IPS DF 19.7 (cell line): ENCODE measurements at regions not wholly inside any gene's neighbourhood (a gene's known extent, or its start where the extent isn't known, plus 50 kb on each side); places are given as distances from the start of the nearest gene placed in this dataset.
"Not testable (repeated sequence)": the region's sequence is repeated elsewhere in the genome, so short reads cannot be mapped to it uniquely, and the experiment has no call there.

Experiments
- DNase-seq: peaks from one replicate; pipeline ENCODE4 v3.0.0-alpha.2; 2013; ENCODE audit warnings: low read depth, low spot score

DNA sequence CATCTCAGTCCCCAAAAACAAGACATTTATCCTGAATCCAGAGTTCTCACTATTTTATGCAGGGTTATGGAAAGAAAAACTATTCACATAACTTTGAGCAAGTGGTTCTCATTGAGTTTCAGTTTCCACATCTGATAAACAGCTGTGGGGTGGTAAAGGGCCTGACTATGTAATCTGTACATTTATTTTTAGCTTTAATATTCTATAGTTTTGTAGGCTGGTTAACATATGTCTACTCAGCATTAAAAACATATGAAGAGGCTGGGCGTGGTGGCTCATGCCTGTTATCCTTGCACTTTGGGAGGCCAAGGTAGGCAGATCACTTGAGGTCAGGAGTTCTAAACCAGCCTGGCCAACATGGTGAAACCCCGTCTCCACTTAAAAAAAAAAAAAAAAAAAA is 301.5 kb upstream of the CCNG1 start:
- DNase-seq, result no peak

DNA sequence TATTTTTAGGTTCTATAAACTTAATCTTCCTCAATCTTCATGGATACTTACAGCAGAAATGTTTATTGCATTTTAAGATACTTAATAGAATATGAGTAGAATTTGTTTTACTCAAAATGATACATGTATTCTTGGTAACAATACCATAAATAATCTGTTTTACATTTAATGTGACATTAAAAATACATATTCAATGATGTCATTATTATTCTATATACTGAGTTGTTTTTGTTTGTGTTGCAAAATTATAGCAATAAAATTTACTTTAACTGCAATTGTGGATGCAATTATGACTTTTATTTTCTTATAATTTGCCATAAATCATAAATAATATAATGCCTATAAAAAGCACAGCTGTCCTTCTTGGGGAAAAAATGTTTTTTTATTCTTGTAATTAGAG is 275.9 kb upstream of the CCNG1 start:
- DNase-seq, result no peak

DNA sequence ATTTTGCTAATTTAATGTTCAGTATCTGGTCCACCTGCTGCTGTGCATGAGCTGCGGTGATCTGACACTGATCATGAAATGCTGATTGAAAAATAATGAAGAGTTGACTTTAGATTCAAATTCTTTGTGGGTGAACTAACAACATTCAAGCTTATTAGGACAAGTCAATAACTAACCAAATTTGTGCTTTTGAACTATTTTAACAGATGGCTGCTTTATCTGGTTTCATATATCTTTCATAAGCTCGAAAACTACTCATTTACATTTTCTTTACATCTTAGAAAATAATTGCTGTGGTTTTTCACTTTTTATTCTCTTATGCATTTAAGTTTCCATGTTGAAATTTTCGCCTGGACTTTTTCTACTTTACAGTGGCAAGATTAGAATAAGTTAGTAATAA is 274.8 kb upstream of the CCNG1 start:
- DNase-seq, result no peak

DNA sequence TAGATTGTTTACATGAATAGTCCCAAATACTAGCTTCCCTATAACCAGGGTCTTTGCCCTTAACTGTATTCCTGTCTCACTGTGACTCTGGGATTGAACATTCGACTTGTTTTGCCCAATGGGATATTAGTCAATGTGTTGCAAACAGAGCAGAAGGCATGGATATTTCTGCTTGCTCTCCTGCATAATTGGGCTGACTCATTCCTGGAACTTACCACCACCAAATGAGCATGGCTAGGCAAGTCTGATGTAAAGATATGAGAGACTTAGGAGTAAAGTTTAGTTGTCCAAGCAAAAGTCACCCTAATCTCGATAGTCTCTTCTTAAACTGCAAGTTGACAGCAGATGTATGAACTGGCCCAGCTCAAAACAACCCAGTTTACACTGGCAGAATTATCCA is 273.5 kb upstream of the CCNG1 start:
- no peak for DNase-seq

DNA sequence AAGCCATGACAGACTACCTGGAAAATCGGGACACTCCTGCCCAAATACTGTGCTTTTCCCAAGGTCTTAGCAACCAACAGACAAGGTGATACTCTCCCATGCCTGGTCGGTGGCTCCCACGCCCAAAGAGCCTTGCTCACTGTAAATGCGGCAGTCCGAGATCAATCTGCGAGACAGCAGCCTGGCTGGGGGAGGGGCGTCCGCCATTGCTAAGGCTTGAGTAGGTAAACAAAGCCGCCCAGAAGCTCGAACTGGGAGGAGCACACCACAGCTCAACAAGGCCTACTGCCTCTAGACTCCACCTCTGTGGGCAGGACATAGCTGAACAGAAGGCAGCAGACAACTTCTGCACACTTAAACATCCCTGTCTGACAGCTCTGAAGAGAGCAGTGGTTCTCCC is 272.1 kb upstream of the CCNG1 start:
- DNase-seq, result no peak

DNA sequence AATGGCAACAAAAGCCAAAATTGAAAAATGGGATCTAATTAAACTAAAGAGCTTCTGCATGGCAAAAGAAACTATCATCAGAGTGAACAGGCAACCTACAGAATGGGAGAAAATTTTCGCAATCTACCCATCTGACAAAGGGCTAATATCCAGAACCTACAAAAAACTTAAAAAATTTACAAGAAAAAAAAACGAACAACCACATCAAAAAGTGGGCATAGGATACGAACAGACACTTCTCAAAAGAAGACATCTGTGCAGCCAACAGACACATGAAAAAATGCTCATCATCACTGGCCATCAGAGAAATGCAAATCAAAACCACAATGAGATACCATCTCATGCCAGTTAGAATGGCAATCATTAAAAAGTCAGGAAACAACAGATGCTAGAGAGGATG is 267.2 kb upstream of the CCNG1 start:
- not testable (repeated sequence) for DNase-seq

DNA sequence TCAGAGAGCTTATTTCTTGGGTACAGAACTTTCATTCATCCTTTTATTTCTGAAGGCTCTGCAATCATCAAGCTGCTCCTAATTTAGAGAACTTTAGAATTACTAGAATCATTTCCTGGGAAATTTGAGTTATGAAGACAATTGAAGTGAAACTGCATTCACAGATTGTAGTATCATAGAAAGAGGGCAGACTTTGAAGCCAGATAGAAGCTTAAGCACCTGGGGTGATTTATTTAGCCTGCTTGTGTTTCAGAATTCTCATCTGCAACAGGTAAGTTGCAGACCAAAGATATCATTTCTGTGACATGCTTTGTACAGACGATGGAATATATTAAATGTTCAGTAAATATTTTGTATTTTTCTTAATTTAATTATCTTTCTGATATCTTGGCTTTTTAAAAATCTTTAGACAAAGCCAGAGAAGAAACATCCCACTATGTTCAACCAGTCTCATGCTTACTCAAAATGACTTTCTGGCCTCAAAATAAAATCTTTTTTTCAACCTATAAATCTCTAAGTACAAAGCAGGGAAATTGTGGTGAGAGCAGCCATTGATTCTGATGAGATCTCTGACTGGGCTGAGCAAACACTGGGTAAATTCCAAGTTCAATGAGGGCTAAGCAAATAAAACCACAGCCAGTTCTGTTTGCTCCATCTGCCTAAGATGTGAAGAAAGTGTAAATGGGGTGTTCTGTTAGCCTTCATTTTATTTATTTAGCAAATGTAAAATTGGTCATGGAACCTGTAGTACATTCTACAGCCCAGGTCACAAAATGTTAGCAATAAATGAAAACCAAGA is 264.7 kb upstream of the CCNG1 start:
- DNase-seq, result no peak

DNA sequence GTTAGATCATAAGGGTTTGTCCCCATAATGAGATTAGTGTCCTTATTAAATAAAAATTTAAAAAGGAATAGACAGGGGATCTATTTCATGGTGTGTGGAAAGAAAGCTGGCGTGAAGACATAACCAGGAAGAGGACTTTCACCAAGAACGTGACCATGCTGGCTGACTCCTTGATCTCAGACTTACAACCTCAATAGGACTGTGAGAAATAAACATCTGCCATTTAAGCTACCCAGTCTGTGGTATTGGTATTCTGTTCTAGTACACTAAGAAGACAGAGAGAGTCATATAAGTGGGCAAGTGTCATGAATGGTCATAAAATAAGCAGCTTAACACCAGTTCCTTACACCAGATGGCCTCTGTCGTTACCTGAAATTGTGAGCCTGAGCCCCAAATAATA is 259.4 kb upstream of the CCNG1 start:
- DNase-seq, result no peak

DNA sequence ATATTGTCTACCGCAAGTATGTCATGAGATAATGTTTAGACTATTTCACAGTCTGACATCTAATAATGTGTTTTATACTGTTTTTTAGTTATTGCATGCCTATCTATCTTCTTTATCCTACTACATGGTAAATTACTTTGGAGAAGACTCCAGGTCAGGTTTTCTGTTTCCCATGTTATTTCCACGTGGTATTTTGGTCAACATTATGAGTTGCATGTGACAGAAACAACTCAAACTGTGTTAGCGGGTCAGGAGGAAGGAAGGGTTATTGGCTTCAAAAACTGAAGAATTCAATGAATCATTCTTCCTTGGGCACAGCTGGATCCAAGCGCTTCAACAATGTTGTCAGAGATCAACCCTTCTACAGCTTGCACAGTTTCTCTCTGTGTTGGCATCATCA is 252.1 kb upstream of the CCNG1 start:
- DNase-seq, result no peak

DNA sequence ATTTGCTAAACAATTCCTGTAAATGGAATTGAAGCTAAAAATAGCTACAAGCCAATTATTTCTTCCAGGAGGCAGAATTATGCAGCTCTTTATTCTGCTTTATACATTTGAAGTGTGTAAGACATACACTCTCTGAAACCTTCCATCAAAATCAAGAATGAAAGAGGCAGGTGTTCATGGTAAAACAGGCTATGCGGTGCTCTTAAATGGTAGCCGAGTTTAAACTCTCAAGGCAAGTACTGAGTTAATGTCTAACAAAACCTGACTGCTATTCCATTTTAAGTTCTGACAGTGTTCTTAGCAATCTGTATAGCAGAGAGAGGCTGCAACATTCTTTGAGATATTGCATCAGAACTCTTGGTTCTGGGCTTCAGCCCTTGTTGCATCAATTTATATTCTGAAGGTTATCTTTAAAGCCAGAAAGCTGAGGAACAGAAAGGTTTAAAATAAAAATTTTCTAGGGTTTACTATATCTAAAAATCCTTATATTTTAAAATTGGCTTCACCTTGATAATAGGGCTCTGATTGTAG is 248.3 kb upstream of the CCNG1 start:
- DNase-seq, result no peak

DNA sequence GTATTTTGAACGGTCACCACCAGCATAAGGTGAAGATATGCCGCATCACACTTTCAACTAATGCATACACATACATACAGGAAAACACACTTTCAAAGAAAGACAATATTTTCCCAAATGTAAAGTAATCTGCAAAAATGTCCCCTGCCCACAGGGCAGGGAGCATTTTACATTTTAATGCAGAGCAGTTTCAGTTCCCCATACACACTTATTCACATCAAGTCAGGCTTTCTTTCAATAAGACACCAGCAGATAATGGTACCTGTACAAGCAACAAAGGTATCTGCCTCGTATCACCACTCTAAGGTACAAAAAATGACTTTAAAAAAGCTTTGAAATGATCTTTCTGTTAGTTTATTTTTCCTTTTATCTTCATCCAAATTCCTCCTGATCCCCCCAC is 247.1 kb upstream of the CCNG1 start:
- DNase-seq, result no peak

DNA sequence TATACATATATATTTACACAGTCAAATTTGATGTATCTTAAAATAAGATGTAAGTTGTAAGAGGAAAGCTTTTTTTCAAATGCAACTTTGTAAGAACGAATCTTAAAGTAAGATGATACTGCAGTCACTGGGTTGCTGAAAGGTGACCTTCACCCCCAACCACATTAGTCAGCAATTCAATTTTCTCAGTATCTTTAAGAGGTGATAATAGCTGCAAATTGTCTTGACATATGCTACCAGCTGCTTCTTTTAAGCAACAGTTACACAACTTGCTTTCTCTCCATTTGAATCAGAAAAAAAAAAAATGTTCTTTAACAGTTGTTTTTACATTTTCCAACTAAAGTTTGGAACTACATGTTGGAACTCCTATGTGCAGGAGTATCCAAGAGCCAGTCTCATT is 246.6 kb upstream of the CCNG1 start:
- no peak for DNase-seq

DNA sequence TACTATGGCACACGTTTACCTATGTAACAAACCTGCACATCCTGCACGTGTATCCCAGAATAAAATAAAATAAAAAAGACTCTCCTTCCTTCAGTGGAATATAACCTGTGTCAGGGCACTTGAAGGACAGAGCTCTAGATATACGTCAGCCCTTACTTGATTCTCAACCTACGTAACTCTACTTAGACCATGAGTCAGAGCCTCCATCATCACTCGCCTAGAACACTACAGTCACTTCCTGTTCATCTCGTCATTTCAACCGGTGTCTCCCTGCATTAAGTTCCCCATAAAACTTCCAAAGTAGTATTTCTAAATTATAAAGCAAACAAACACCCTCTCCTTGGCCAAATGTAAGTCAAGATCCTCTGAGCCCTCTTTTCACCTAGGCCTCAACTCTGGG is 243.5 kb upstream of the CCNG1 start:
- DNase-seq, result no peak

DNA sequence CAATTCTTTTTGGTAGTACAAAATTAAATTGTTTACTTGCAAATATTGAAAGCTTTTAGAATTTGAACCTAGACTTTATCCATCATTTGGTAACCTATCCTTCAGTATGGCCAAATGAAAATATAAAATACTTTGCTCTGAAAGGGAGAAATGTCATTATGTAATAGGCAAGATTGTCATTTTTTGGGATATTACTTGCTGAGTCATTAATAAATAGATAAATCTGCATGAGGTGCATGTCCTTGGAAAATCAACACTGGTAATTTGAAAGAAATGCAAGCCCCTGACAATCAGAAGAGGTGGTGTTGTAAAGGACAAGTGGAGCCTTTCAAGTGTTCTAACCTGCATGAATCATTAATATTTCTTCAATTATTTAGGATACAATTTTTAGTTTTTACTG is 231.8 kb upstream of the CCNG1 start:
- no peak for DNase-seq

DNA sequence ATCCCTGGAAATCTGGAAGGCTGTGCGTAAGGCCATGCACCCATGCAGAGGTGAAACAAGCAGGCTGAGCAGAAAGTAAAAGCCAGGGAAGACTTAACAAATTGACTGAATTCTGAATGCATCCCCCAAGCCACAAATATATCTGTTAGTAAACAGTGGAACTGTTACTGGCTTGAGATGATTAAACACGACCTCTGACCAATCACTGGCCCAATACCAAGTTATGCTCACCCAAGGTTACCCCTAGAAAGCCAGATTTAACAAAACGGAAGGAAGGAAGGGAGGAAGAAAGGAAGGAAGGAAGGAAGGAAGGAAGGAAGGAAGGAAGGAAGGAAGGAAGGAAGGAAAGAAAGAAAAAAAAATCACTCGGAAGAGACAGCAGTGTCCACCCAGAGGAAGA is 215.8 kb upstream of the CCNG1 start:
- DNase-seq, result no peak

DNA sequence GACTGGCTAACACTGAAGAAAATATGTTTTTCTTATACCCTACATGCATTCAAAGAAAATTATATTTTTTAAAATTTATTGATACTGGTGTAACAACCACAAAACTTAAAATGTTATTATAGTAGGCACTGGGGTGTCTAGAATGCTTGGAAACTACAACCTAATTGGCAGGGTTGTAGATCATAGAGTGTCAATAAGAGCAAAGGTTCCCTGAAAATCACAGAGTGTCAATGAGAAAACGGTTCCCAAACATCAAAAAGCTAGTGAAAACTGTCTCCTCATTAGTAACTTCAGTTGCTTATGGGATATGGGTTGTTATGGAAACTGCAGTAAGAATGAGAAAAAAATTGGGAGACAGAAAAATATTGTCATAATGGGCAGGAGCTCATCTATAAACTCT is 214.4 kb upstream of the CCNG1 start:
- DNase-seq, result no peak

DNA sequence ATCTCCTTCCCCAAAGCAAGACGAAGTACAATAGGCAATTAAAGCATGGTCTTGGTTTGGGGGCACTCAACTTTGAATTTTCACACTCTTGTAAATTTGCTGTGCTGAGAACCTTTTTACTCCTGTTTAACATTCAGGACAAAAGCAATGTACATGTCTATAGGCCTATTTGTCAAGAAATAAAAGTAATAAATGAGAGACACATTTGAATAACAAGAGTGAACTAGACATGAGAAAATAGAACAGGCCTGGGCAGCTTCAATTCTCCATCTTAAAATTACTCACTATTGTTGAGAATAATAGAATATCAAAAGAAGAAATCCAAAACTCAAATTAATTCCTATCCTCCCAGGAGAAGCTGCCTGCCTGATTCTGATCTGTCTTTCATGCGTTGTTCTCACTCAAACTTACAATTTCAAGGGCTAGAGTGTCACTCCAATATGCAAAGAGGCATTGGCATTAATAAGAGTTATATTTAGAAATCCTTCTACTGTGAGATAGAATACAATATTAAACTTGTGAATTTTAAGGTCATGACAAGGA is 192.9 kb upstream of the CCNG1 start:
- DNase-seq, result no peak

DNA sequence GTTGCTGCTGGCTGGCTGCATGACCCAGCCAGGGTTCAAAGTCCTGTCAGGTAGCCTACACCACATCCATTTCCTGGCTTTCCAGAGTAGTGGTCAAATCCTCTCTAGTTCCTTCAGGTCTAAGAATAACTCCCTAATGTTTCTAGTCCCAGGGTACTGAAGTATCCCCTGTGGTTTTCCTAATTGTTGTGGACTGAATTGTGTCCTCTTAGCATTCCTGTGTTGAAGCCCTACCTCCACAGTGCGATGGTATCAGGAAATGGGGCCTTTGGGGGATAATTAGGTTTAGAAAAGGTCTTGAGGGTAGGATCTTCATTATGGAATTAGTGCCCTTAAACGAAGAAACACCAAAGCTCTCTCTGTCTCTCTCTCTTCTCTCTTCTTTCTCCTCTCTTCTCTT is 191.8 kb upstream of the CCNG1 start:
- no peak for DNase-seq

DNA sequence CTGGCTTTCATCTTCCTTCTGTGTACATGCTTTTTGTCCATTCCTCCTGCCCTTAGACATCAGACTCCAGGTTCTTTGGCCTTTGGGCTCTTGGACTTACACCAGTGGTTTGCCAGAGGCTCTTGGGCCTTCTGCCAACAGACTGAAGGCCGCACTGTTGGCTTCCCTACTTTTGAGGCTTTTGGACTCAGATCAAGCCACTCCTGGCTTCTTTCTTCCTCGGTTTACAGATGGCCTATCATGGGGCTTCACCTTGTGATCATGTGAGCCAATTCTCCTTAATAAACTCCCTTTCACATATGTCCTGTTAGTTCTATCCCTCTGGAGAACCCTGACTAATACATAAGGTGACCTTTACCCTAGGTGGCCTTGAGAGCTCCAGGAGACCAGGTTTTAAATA is 189.1 kb upstream of the CCNG1 start:
- DNase-seq, result no peak

DNA sequence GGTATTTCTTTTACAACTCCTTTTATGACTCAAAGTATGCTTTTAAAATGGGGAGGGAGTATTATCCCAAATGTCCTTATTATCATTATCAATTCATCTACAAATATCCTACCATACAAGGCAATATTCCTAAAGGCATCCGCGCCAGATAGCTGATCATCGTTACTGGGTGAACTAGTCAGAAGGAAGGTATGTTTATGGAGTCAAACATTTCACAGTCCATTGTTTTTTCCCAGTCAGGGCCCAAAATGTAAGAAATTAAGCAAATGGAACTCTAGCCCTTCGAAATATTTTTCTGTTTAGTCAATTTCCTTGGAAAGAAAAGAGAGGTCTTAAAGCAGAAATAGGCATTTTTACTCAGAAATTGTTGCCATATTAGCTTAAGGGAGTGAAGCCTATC is 188.5 kb upstream of the CCNG1 start:
- no peak for DNase-seq

DNA sequence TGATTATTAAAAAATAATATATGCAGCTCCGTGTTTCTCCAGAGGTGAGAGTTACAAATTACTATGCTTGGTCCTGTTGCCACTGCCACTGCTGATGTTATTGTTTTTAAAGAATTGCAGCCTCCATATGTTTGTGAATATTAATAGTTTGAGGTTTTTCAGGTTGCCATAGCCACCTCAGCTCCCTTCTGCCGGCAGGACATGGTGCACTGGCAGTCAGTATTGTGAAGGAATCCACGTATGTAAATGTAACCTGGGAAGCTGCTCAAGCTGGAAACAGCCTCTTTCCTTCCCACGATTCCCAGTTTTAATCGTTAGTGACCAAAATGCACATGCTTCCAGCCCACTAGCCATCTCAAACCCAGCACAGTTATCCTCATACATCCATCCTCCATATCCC is 184.4 kb upstream of the CCNG1 start:
- no peak for DNase-seq

DNA sequence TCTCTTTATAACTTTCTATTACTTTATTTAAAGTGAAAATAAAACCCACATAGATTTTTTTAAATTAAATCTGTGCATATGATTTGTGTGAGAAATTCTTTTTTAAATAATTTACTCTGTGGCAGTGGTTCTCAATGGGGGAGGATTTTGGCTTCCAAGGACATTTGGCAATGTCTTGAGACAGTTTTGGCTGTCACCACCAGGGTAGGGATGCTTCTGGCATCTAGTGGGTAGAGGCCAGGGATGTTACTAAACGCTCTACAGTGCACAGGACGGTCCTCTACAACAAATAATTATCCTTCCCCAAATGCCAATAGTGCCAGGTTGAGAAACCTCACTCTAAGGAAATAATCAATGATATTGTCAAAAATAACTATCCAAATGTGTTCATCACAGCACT is 177.9 kb upstream of the CCNG1 start:
- no peak for DNase-seq

DNA sequence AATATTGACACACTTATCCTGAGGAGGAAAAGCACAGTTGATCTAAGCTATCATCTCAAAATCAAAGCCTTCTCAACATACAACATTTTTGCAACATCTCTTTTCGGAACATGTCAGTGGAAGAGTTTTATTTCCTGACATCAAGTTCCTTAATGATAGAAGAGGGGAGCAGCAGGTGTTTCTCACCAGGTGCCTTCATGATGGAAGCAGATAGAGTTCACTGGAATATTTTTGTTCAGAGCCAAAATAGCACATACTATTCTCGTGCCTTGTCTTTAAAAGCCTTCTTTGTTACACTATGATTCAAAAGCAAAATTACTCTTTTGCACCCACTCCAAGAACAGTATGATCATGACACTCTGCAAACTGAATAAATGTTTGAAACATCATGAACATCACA is 176.9 kb upstream of the CCNG1 start:
- no peak for DNase-seq

DNA sequence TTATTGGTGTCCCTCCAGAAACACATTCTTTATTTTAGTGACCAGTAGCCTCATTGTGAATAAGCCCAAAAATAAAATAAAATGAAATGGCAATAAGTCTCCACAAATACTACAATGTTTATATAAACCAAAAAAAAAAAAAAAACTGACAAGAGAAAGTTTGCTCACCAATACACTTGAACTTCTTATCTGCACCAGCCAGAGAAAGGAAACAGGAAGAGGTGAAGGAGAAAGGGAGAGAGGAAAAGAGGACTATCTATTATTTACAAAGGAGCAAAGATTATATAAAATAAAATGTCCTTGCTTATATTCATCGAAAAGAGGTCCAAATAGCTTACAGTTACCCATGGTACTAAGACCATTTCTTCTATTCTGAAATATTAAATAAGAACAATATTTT is 176.4 kb upstream of the CCNG1 start:
- DNase-seq, result no peak
